HG03439 (cell line): ENCODE measurements at regions not wholly inside any gene's neighbourhood (a gene's known extent, or its start where the extent isn't known, plus 50 kb on each side); places are given as distances from the start of the nearest gene placed in this dataset.

Source experiments
- ATAC-seq: cut with Tn5 transposase; IDR thresholded peaks from one replicate; pipeline ENCODE4 v1.9.1; 2021; ENCODE audit warnings: mild to moderate bottlenecking, moderate library complexity; ENCODE audit not compliant: unreplicated experiment

- ATAC-seq, result no peak
Measured at GRCh38 chr5:110104726-110105669, 415.3 kb downstream of the MAN2A1 start.

- ATAC-seq, result no peak
Measured at GRCh38 chr5:110105692-110106091, 416.0 kb downstream of the MAN2A1 start.

- ATAC-seq, result no peak
Measured at GRCh38 chr5:110106750-110107149, 417.0 kb downstream of the MAN2A1 start.

GRCh38 chr5:110108520-110108919, 418.8 kb downstream of the MAN2A1 start:
- no peak for ATAC-seq

GRCh38 chr5:110109667-110110066, 419.9 kb downstream of the MAN2A1 start:
- no peak for ATAC-seq

GRCh38 chr5:110112348-110112747, 422.6 kb downstream of the MAN2A1 start:
- ATAC-seq, result no peak

GRCh38 chr5:110115503-110115902, 425.8 kb downstream of the MAN2A1 start:
- ATAC-seq, result no peak

- ATAC-seq, result no peak
Measured at GRCh38 chr5:110116539-110116938, 426.8 kb downstream of the MAN2A1 start.

GRCh38 chr5:110134963-110135935, 445.5 kb downstream of the MAN2A1 start:
- ATAC-seq, result no peak

GRCh38 chr5:110150199-110150598, 460.5 kb downstream of the MAN2A1 start:
- no peak for ATAC-seq

- ATAC-seq, result no peak
Measured at GRCh38 chr5:110159202-110159601, 469.5 kb downstream of the MAN2A1 start.

GRCh38 chr5:110161162-110161561, 471.4 kb downstream of the MAN2A1 start:
- ATAC-seq, result no peak

GRCh38 chr5:110165366-110165765, 475.6 kb downstream of the MAN2A1 start:
- no peak for ATAC-seq

- no peak for ATAC-seq
Measured at GRCh38 chr5:110167384-110167783, 477.7 kb downstream of the MAN2A1 start.

GRCh38 chr5:110169461-110169860, 479.7 kb downstream of the MAN2A1 start:
- no peak for ATAC-seq

- ATAC-seq, result no peak
Measured at GRCh38 chr5:110177729-110178128, 488.0 kb downstream of the MAN2A1 start.

GRCh38 chr5:110179321-110179720, 489.6 kb downstream of the MAN2A1 start:
- ATAC-seq, result no peak

- ATAC-seq, result no peak
Measured at GRCh38 chr5:110194191-110194590, 504.5 kb downstream of the MAN2A1 start.

GRCh38 chr5:110195288-110195687, 505.6 kb downstream of the MAN2A1 start:
- no peak for ATAC-seq

GRCh38 chr5:110201791-110202190, 512.1 kb downstream of the MAN2A1 start:
- no peak for ATAC-seq

- no peak for ATAC-seq
Measured at GRCh38 chr5:110203661-110204060, 513.9 kb downstream of the MAN2A1 start.
